Left lung (tissue), 4 donors: ENCODE measurements at regions not wholly inside any gene's neighbourhood (a gene's known extent, or its start where the extent isn't known, plus 50 kb on each side); places are given as distances from the start of the nearest gene placed in this dataset.

Source experiments
- ATAC-seq: fragments of 200-7000 bp; cut with Tn5 transposase; one replicate; pipeline ENCODE4 v1.9.1; 2020; ENCODE audit warnings: moderate library complexity
- DNase-seq, 4 donors: peaks; one replicate each; pipeline ENCODE4 v3.0.0-alpha.2; 2013 to 2020
- H3K27ac ChIP-seq, 2 donors: fragments of 200-600 bp; sonication (generic) in 1 of 2; one replicate each; pipeline versions ENCODE4 v1.5.0 to v1.8.0; 2020 to 2021
- H3K27me3 ChIP-seq, 2 donors: fragments of 200-600 bp; sonication (generic) in 1 of 2; one replicate each; pipeline versions ENCODE4 v1.5.0 to v1.8.0; 2020 to 2021
- H3K36me3 ChIP-seq, 2 donors: fragments of 200-600 bp; sonication (generic) in 1 of 2; one replicate each; pipeline versions ENCODE4 v1.5.0 to v1.8.0; 2020 to 2021
- H3K4me1 ChIP-seq, 2 donors: fragments of 200-600 bp; one replicate each; pipeline ENCODE4 v1.8.0; 2021
- H3K4me3 ChIP-seq, 2 donors: fragments of 200-600 bp; sonication (generic) in 1 of 2; one replicate each; pipeline versions ENCODE4 v1.5.0 to v1.8.0; 2020 to 2021; ENCODE audit warnings: mild to moderate bottlenecking in 1 of 2
- H3K9me3 ChIP-seq, 2 donors: fragments of 200-600 bp; sonication (generic) in 1 of 2; one replicate each; pipeline versions ENCODE4 v1.5.0 to v1.8.0; 2020 to 2021
- intact Hi-C, 2 donors: fragments of 100-400 bp; cut with DNase I; formaldehyde crosslinking; loops; one replicate each; pipeline versions ENCODE4 v1.11.2 to v1.14.2; 2022
- TF ChIP-seq, protein P1 (sequence below), 2 donors: fragments of 200-600 bp; sonication (generic) in 1 of 2; IDR thresholded peaks; one replicate each; pipeline versions ENCODE4 v1.5.0 to v1.8.0; 2021; ENCODE audit warnings: antibody characterized with exemption in 2 of 2
- donor health status: DM: no; HTN: yes; CAD: no.
- donor health status: DM: no; HTN: no; CAD: no.

DNA sequence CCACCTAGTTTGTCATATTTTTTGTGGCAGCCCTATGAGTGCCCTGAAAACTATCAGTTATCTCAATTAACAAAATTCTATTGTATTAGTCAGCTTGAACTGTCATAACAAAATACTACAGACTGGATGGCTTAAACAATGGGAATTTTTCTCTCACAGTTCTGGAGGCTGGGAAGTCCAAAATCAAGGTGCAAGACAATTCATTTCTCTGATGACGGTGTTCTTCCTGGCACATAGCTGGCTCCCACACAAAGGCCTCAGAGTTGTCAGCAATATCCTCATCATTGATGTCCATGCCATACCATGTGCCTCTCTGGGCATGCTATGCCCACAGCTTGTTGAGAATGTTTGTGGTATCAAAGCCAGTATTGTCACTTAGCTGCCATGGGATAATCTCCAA lies 691.9 kb downstream of the NR2F1-AS1 start:
- no peaks in the 10 kb centered on the region for H3K4me1 ChIP-seq
- no peak overlapping the region for H3K27ac ChIP-seq
- no peaks in the 10 kb centered on the region for H3K36me3 ChIP-seq
- H3K4me3 ChIP-seq = no peak overlapping the region
- DNase-seq (no peak), ATAC-seq (no peak)
- TF ChIP-seq, protein P1, sequence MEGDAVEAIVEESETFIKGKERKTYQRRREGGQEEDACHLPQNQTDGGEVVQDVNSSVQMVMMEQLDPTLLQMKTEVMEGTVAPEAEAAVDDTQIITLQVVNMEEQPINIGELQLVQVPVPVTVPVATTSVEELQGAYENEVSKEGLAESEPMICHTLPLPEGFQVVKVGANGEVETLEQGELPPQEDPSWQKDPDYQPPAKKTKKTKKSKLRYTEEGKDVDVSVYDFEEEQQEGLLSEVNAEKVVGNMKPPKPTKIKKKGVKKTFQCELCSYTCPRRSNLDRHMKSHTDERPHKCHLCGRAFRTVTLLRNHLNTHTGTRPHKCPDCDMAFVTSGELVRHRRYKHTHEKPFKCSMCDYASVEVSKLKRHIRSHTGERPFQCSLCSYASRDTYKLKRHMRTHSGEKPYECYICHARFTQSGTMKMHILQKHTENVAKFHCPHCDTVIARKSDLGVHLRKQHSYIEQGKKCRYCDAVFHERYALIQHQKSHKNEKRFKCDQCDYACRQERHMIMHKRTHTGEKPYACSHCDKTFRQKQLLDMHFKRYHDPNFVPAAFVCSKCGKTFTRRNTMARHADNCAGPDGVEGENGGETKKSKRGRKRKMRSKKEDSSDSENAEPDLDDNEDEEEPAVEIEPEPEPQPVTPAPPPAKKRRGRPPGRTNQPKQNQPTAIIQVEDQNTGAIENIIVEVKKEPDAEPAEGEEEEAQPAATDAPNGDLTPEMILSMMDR (IDR thresholded peaks at IDR 0.05) = no peak
- no peaks in the 10 kb centered on the region for H3K9me3 ChIP-seq
- no peaks in the 10 kb centered on the region for H3K27me3 ChIP-seq
- intact Hi-C loops = no loop called here

DNA sequence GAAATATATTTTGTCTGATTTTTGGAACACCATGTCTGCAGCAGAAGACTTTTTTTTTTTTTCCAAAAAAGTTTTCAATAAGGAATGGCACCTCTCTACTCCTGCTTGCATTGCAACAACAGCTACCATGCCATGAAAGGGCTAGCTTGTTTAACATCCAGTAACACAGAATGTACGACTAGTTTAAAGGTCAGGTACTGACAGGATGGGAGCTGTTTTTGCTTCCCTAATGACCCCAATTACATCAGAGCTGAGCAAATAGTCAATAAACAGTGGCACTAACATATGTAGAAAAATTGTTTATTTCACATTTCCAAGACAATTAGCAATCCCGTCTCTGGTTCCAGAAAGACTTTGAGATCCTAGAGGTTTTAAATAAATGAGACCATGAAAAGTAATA lies 693.8 kb downstream of the NR2F1-AS1 start:
- Histone ChIP-seq H3K4me3 (no peak overlapping the region), H3K36me3 (no peaks in the 10 kb centered on the region), H3K27ac (no peak overlapping the region), H3K9me3 (no peaks in the 10 kb centered on the region), H3K27me3 (no peaks in the 10 kb centered on the region), H3K4me1 (no peaks in the 10 kb centered on the region)
- intact Hi-C loops = no loop called here
- TF ChIP-seq, protein P1 (IDR thresholded peaks at IDR 0.05) = no peak
- ATAC-seq = no peak
- DNase-seq = no peak

DNA sequence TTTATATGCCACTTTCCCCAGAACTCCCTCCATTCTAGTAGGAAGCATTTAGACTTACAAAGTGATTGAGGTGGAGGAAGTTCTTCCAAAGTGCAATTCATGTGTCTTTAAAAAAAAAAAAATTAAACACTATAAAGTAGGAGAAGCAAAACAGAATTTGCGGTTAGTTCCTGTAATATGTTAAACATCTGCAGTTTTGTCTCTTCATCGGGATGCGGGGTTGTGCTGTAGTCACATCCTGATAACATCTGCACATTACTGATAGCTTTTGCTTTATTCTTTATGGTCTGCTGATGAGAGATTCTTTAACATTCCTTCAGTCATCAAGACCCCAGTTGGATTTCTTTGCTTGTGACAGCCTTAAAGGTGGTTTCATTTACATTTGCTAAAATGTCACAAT lies 694.3 kb downstream of the NR2F1-AS1 start:
- Histone ChIP-seq H3K36me3 (no peaks in the 10 kb centered on the region), H3K27ac (no peak overlapping the region), H3K4me3 (no peak overlapping the region), H3K27me3 (no peaks in the 10 kb centered on the region), H3K9me3 (no peaks in the 10 kb centered on the region), H3K4me1 (no peaks in the 10 kb centered on the region)
- intact Hi-C loops = no loop called here
- TF ChIP-seq, protein P1 (IDR thresholded peaks at IDR 0.05) = no peak
- ATAC-seq = no peak
- DNase-seq = no peak

DNA sequence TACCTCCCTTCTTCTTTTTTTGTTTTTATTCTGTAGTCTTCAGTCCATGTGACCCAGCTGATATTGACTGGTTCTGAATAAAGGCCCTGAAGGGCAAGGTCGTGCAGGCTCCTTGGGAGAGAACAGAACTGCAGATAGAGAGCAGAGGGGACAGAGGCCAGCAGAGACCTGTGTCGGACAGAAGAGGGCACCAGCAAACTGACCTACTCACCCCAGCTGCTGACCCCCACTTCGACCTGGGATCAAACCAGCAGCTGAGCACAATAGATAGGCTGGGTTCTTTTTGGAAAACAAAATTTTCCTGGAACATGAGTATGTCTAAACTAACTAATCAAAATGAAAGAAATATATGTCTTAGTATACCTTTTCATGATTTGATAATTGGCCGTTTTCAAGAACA lies 695.1 kb downstream of the NR2F1-AS1 start:
- H3K9me3 ChIP-seq = no peaks in the 10 kb centered on the region
- no peak overlapping the region for H3K27ac ChIP-seq
- intact Hi-C loops = no loop called here
- ATAC-seq (no peak), DNase-seq (no peak)
- H3K36me3 ChIP-seq = no peaks in the 10 kb centered on the region
- H3K4me1 ChIP-seq = no peaks in the 10 kb centered on the region
- TF ChIP-seq, protein P1 (IDR thresholded peaks at IDR 0.05) = no peak
- H3K4me3 ChIP-seq = no peak overlapping the region
- H3K27me3 ChIP-seq = no peaks in the 10 kb centered on the region

DNA sequence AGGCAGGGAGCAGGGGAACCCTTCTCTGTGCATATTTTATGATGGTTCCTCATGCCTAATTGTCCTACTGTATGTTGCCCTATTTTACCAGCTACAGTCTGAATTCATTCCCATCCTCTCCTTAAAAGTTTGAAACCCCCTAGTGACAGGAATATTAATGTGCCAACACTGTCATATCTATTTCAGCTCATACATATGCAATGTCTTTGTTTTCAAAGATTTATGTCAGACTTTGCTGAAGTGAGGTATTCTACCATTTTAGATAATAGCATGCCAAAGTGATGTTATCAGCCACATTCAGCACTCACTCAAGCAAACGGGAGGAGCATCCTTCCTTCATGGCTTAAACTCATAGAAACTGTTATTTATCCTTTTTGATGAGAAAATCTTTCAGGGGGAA lies 696.5 kb downstream of the NR2F1-AS1 start:
- no peak overlapping the region for H3K27ac ChIP-seq

More for the DNA sequence above, 696.5 kb downstream of the NR2F1-AS1 start:
- Histone ChIP-seq H3K36me3 (no peaks in the 10 kb centered on the region), H3K9me3 (no peaks in the 10 kb centered on the region), H3K4me1 (no peaks in the 10 kb centered on the region), H3K27me3 (no peaks in the 10 kb centered on the region), H3K4me3 (no peak overlapping the region)
- ATAC-seq = no peak
- intact Hi-C loops = no loop called here
- DNase-seq = no peak
- TF ChIP-seq, protein P1 (IDR thresholded peaks at IDR 0.05) = no peak
